ENCODE measurements at regions not wholly inside any gene's neighbourhood (a gene's known extent, or its start where the extent isn't known, plus 50 kb on each side); places are given as distances from the start of the nearest gene placed in this dataset.
"Not testable (repeated sequence)": the region's sequence is repeated elsewhere in the genome, so short reads cannot be mapped to it uniquely, and the experiment has no call there.

DNA sequence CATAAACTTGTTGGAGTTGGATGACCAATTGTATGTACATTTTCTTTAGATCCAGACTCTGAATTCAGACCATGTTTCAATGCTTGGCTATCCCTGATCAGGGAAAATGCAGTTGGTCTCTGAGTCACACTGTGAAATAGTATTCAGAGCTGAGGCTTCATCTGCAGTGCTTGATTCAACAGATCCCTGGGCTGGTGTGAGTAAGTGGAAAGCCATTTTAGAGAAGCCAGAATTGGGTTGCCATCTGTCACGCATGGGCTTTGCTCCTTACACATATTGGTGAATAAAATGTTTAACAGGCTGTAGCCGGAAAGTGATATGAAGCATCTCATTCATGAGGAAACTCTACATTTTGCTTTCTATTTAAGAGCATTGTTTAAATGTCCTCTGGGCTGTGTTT, 50.0 kb upstream of the ACYP2 start:
- DNase-seq (ENCODE audit: low read depth): peak; percentile 97

DNA sequence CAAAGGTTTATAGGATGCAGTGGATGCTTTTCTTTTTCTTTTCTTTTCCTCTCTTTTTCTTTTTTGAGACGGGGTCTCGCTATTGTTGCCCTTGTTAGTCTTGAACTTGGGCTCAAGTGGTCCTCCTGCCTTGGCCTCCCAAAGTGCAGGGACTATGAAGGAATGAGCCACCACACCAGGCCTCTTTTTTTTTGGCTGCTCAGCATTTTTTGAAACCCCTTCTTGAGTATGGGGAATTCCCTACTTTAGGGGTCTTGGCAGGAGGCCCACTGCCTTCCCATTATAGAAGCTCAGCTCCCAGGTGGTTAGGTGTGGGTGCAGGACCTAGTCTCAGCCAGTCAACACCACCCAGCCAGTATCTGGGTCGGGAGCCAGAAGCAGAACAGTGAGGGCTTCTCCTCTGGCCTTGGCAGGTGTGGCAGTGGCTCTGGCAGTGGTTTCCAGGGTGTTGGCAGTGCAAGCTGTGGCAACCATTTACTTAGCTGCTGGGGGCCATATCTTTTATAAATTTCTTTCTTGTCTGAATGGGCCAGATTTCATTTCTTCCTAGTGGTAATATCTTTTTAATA, 51.4 kb upstream of the ACYP2 start:
- DNase-seq (ENCODE audit: low read depth): no peak

DNA sequence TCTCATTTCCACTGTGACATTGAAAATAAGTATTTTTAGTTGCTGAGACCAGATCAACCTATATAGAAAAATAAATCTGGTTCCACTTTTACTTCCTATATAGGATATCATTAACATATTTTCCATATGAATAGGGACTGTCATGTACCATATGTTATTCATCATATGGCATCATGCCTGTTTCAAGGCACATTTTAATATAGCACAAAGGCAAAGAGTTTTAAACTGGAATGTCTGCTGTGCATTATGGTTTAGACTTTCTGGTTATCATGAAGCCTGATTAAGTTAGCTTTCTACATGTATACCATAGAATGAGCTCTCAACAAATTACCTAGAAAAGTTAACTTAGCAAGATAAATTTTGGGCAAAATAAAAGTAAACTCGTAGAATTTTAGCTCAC, 53.0 kb upstream of the ACYP2 start:
- no peak for DNase-seq (ENCODE audit: low read depth)

- no peak for DNase-seq (ENCODE audit: low read depth)
Measured at GRCh38 chr2:54061272-54061671, 54.1 kb upstream of the ACYP2 start.

- peak; percentile 60 for DNase-seq (ENCODE audit: low read depth)
Measured at GRCh38 chr2:54059986-54060385, 55.4 kb upstream of the ACYP2 start.

DNA sequence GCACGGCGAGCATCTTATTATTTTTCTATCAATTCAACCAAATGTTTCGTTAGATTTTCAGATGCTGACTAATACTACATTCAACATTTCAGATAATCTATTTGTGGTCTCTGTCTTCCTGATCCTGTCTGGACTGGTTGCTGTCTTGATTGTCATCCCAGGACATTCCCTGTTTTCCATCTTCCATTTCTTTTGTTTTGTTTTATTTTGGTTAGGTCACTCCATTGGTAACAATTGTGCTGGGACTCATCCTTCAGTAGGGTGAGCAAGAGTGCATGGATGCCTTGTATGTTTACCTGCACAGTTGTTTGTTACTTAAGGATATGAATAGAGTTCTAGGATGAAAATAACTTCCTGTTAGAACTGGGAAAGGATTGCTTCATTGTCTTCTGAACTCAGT, 55.9 kb upstream of the ACYP2 start:
- DNase-seq (ENCODE audit: low read depth): peak; percentile 39

GRCh38 chr2:54058449-54058848, 57.0 kb upstream of the ACYP2 start:
- DNase-seq (ENCODE audit: low read depth): no peak

DNA sequence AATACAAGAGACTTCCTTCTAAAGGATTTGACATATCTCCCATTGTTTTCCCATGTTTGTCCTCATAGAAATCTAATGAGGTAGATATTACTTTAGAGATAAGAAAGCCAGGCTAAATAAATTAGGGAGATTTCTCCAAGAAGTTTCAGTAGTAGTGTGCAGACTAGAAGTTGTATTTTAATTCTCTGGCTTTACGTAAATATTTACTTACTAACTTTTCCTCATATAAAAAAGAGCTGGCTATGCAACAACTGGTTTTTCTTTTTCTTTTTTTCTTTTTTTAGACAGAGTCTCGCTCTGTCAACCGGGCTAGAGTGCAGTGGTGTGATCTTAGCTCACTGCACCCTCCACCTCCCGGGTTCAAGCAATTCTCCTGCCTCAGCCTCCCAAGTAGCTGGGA, 60.6 kb upstream of the ACYP2 start:
- DNase-seq (ENCODE audit: low read depth): no peak

DNA sequence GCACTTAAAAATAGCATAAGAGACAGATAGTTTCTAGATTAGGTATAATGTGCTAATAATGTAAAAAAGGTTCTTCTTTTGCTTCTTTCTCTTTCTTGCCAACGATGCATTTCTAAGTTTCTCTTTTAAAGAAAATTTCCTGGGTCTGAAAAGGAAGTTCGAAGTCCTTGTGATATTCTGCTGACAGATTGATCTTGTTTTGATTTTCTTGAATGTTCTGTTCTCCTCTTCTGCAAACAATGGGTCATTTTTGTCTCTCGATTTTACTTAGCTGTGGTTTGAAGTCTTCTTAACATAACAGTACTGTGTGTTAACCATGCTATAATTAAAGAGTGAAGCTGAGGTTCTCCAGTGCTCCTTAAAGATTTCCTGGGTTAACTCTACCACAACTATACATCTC, 61.1 kb upstream of the ACYP2 start:
- DNase-seq (ENCODE audit: low read depth): no peak

GRCh38 chr2:54053830-54054229, 61.6 kb upstream of the ACYP2 start:
- no peak for DNase-seq (ENCODE audit: low read depth)

GRCh38 chr2:54052825-54053718, 62.3 kb upstream of the ACYP2 start:
- DNase-seq (ENCODE audit: low read depth): peak; percentile 47

- no peak for DNase-seq (ENCODE audit: low read depth)
Measured at GRCh38 chr2:54050445-54050844, 65.0 kb upstream of the ACYP2 start.

GRCh38 chr2:54049365-54049764, 66.0 kb upstream of the ACYP2 start:
- no peak for DNase-seq (ENCODE audit: low read depth)

GRCh38 chr2:54048896-54049295, 66.5 kb upstream of the ACYP2 start:
- not testable (repeated sequence) for DNase-seq (ENCODE audit: low read depth)

DNA sequence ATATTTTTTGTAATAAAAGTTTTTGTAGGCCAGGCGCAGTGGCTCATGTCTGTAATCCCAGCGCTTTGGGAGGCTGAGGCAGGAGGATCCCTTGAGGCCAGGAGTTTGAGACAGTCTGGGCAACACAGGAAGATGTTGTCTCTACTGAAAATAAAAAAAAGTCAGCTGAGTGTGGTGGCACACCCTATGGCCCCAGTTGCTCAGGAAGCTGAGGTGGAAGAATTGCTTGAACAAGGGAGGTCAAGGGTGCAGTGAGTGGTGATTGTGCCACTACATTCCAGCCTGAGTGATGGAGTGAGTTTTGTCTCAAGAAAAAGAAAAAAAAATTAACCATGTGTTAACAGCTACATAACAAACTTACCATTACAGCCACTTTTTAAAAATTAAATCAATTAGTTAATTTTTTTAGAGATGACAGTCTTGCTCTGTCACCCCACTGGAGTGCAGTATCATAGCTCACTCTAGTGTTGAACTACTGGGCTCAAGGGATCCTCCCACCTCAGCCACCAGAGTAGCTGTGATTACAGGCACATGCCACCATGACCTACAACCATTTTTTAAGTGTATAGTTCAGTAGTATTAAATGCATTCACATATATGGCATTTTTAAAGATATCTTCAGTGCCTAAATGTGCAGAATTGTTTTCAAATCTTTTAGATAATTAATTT, 67.2 kb upstream of the ACYP2 start:
- DNase-seq (ENCODE audit: low read depth): no peak

DNA sequence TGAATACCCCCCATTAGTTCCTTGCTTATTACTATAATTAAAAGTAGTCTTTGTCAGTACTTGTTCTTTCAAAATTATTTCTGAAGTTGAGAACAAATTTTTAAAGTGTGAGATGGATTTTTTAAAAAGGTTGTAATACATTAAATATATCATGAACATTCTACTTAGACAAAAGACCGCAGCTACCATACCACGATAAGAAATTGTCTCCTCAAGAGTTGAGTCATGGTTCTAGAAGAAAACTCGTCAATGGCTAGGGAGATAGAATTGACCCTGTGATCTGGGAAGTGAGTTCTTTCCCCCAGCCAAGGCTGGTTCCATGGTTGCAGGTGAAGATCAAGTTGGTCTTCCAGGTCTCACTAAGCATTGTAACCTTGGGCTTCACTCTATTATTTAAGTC, 67.8 kb upstream of the ACYP2 start:
- DNase-seq (ENCODE audit: low read depth): no peak

GRCh38 chr2:54047091-54047490, 68.3 kb upstream of the ACYP2 start:
- peak; percentile 61 for DNase-seq (ENCODE audit: low read depth)

DNA sequence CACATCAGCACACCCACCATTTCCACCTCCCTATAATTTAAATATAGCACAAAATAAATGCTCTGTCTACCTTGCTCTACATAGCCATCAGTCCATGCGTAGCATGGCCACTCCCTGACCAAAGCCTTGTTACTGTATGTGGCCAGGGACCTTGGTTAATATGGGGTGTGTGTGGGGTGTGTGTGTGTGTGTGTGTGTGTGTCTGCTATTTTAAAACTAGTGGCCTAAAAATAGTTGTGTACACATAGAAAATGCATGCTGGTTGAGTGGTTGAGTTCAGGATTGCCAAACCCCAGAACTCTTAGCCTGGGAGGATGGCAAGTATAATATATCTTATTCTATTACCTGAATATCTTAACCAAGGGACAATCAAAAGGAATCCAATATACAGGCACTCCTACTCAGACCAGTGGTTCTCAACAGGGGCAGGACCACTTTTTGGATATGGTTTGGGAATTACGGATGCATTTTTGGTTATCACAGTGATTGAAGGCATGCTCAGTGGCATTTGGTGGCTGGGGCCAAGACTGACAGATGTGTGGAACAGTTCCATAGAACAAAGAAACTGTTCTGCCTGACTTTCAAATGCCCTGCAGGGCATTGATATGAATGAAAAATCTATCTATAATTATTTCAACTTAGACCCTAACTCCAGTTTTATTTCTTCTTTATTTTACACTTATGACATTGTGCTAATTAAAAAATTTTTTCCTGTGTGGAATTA, 72.3 kb upstream of the PSME4 start:
- DNase-seq (ENCODE audit: low read depth): no peak

GRCh38 chr2:54042341-54042740, 71.5 kb upstream of the PSME4 start:
- DNase-seq (ENCODE audit: low read depth): no peak

DNA sequence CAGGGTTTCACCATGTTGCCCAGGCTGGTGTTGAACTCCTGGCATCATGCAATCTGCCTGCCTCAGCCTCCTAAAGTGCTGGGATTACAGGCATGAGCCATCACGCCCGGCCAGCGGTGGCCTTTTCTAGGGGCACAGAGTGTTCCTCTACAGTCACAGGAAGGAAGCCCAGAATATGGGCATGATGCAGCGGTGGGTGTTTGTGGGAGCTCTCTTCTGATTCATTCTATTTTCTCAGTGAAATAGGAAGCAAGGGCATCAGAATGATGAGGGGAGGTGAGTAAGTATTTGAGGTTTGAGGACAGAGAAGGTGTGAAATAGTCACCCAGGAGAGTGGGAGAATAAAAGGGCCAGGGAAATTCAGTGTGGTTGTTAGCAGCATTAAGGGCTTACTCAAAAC, 70.3 kb upstream of the PSME4 start:
- DNase-seq (ENCODE audit: low read depth): peak; percentile 89

DNA sequence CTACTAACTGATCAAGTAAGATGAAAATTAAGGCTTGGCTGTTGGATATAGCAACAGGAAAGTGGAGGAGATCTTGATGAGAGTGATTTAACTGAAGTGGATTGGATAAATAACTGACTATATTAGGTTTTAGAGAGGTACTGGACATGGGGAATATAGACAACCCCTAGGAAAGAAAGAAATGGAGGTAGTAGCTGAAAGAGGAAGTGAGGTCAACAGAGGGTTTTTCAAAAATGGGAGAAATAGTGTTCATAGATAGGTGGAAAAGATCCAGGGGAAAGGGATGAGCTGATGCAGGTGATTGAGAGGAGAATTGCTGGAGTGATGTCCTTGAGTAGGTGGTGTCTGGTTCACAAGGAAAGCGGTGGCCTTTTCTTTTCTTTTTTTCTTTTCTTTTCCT, 69.9 kb upstream of the PSME4 start:
- no peak for DNase-seq (ENCODE audit: low read depth)

GRCh38 chr2:54040250-54040649, 69.5 kb upstream of the PSME4 start:
- no peak for DNase-seq (ENCODE audit: low read depth)

Data from LHCN-M2 (cell line).